HEK293 (cell line): ENCODE measurements at regions not wholly inside any gene's neighbourhood (a gene's known extent, or its start where the extent isn't known, plus 50 kb on each side); places are given as distances from the start of the nearest gene placed in this dataset.

ENCODE experiments used
- CTCF ChIA-PET: fragments of 350-600 bp; formaldehyde crosslinking; extraction: SDS; loops from one replicate; lab custom pipeline; 2021; ENCODE audit warnings: antibody characterized with exemption; lab: Yijun Ruan, JAX
- POLR2A ChIA-PET: fragments of 300-600 bp; formaldehyde crosslinking; extraction: SDS; loops from one replicate; lab custom pipeline; 2020; ENCODE audit warnings: antibody characterized with exemption, inconsistent platforms; lab: Yijun Ruan, JAX
- H3K27ac ChIP-seq: fragments of 200-500 bp; sonication (Bioruptor generic); 2 replicates; pipeline ENCODE4 v1.5.1; 2014; ENCODE audit warnings: low read depth, low read length, control low read depth, inconsistent platforms; ENCODE audit errors: extremely low read depth
- H3K36me3 ChIP-seq, 2 experiments: fragments of 200-500 bp in 1 of 2; sonication (Bioruptor generic) in 1 of 2; 1 replicate in 1 of 2; 2 replicates in 1 of 2; pipeline ENCODE4 v1.5.1; 2014 to 2017; ENCODE audit warnings: inconsistent platforms in 2 of 2, low read length in 2 of 2; ENCODE audit not compliant: control insufficient read depth in 2 of 2, insufficient read depth in 1 of 2
- H3K4me1 ChIP-seq: fragments of 200-500 bp; sonication (Bioruptor generic); 2 replicates; pipeline ENCODE4 v1.5.1; 2014; ENCODE audit warnings: mild to moderate bottlenecking, low read length, inconsistent platforms; ENCODE audit not compliant: control insufficient read depth, insufficient read depth
- H3K4me3 ChIP-seq: 2 replicates; pipeline ENCODE4 v1.5.1; 2011; ENCODE audit warnings: low read depth, mild to moderate bottlenecking, control low read depth, low read length, moderate library complexity
- H3K9me3 ChIP-seq: fragments of 200-500 bp; sonication (Bioruptor generic); 2 replicates; pipeline ENCODE4 v1.5.1; 2014; ENCODE audit warnings: low read depth, low read length, inconsistent platforms; ENCODE audit not compliant: control insufficient read depth, insufficient read depth
- GLI4 ChIP-seq: fragments of 450-650 bp; formaldehyde crosslinking; IDR thresholded peaks from 2 replicates; pipeline ENCODE4 v1.5.1; 2016; ENCODE audit warnings: missing biosample characterization, missing genetic modification characterization
- HIC1 ChIP-seq: fragments of 450-650 bp; formaldehyde crosslinking; IDR thresholded peaks from 2 replicates; pipeline ENCODE4 v1.5.1; 2016; ENCODE audit warnings: missing biosample characterization, missing genetic modification characterization
- HOXA7 ChIP-seq: sonication (generic); formaldehyde crosslinking; IDR thresholded peaks from 2 replicates; pipeline ENCODE4 v1.8.1; 2022; ENCODE audit warnings: missing genetic modification reagents, borderline replicate concordance
- PBX3 ChIP-seq: sonication (generic); formaldehyde crosslinking; IDR thresholded peaks from 2 replicates; pipeline ENCODE4 v1.8.1; 2022; ENCODE audit warnings: mild to moderate bottlenecking, moderate library complexity, missing genetic modification reagents
- REPIN1 ChIP-seq: fragments of 450-650 bp; formaldehyde crosslinking; IDR thresholded peaks from 2 replicates; pipeline ENCODE4 v1.5.1; 2017; ENCODE audit warnings: missing biosample characterization, missing genetic modification characterization, low read depth
- TSHZ1 ChIP-seq: fragments of 450-650 bp; formaldehyde crosslinking; IDR thresholded peaks from 2 replicates; pipeline ENCODE4 v1.5.1; 2016; ENCODE audit warnings: missing biosample characterization, missing genetic modification characterization, borderline replicate concordance
- ZBTB8A ChIP-seq: fragments of 450-650 bp; formaldehyde crosslinking; IDR thresholded peaks from 2 replicates; pipeline ENCODE4 v1.5.1; 2016; ENCODE audit warnings: missing biosample characterization, missing genetic modification characterization
- ZNF133 ChIP-seq: fragments of 450-650 bp; formaldehyde crosslinking; IDR thresholded peaks from 2 replicates; pipeline ENCODE4 v1.5.1; 2016; ENCODE audit warnings: missing biosample characterization, missing genetic modification characterization
- ZNF23 ChIP-seq: fragments of 450-650 bp; formaldehyde crosslinking; IDR thresholded peaks from 2 replicates; pipeline ENCODE4 v1.5.1; 2016; ENCODE audit warnings: missing biosample characterization, missing genetic modification characterization, borderline replicate concordance
- ZNF280D ChIP-seq: fragments of 450-650 bp; formaldehyde crosslinking; IDR thresholded peaks from 2 replicates; pipeline ENCODE4 v1.5.1; 2016; ENCODE audit warnings: missing biosample characterization, missing genetic modification characterization
- ZNF350 ChIP-seq: fragments of 450-650 bp; formaldehyde crosslinking; IDR thresholded peaks from 2 replicates; pipeline ENCODE4 v1.5.0; 2017; ENCODE audit warnings: missing biosample characterization, mild to moderate bottlenecking, missing genetic modification characterization
- ZNF394 ChIP-seq: fragments of 450-650 bp; formaldehyde crosslinking; IDR thresholded peaks from 2 replicates; pipeline ENCODE4 v1.5.1; 2016; ENCODE audit warnings: missing biosample characterization, missing genetic modification characterization, mild to moderate bottlenecking, moderate library complexity, borderline replicate concordance
- ZNF416 ChIP-seq: fragments of 450-650 bp; formaldehyde crosslinking; IDR thresholded peaks from 2 replicates; pipeline ENCODE4 v1.5.1; 2016; ENCODE audit warnings: missing biosample characterization, missing genetic modification characterization
- ZNF830 ChIP-seq: fragments of 450-650 bp; IDR thresholded peaks from 2 replicates; pipeline ENCODE4 v1.5.0; 2018; ENCODE audit warnings: missing biosample characterization, missing genetic modification characterization, low read depth, mild to moderate bottlenecking, moderate library complexity

- POLR2A ChIA-PET: no interaction called here
- no peaks in the 10 kb centered on the region for H3K4me1 ChIP-seq
- H3K36me3 ChIP-seq: no peaks in the 10 kb centered on the region
- TF ChIP-seq PBX3 (CRISPR knock-in tag): no peak
- no peak for TF ChIP-seq TSHZ1 (tag by site-specific recombination)
- no peak for TF ChIP-seq ZNF280D
- no peak for TF ChIP-seq ZNF133
- TF ChIP-seq HIC1 (tag by site-specific recombination): no peak
- TF ChIP-seq ZNF830: no peak
- TF ChIP-seq ZBTB8A: no peak
- no peak for TF ChIP-seq ZNF394 (tag by site-specific recombination)
- TF ChIP-seq ZNF23: no peak
- no peak for TF ChIP-seq GLI4 (tag by site-specific recombination)
- no peak for TF ChIP-seq ZNF350 (tag by site-specific recombination)
- H3K9me3 ChIP-seq: no peaks in the 10 kb centered on the region
- no peak overlapping the region for H3K27ac ChIP-seq
- H3K4me3 ChIP-seq: no peak overlapping the region
- CTCF ChIA-PET: interaction anchor here (0.5 to 0.9 kb wide), 2 partner anchors 26 to 1586 kb away, joined by 3 read pairs; no protein-coding TSS in a partner anchor
These were observed 94.8 kb downstream of the NUDT12 start for GRCh38 chr5:103467831-103468230.

GRCh38 chr5:103466495-103466894 lies 96.1 kb downstream of the NUDT12 start:
- Histone ChIP-seq H3K9me3 (no peaks in the 10 kb centered on the region), H3K4me3 (no peak overlapping the region), H3K27ac (no peak overlapping the region), H3K36me3 (no peaks in the 10 kb centered on the region), H3K4me1 (no peaks in the 10 kb centered on the region)
- ChIA-PET POLR2A (no interaction called here), CTCF (interaction anchor here (0.6 to 1.5 kb wide), 5 partner anchors 8 to 668 kb away, joined by 3 to 6 read pairs (median 5); no protein-coding TSS in a partner anchor)
- TF ChIP-seq HOXA7 (CRISPR knock-in tag): no peak
- TF ChIP-seq REPIN1 (tag by site-specific recombination): no peak
- no peak for TF ChIP-seq ZNF416 (tag by site-specific recombination)
